ENCODE measurements at regions not wholly inside any gene's neighbourhood (a gene's known extent, or its start where the extent isn't known, plus 50 kb on each side); places are given as distances from the start of the nearest gene placed in this dataset.

GRCh38 chr1:10888291-10888690 is 91.8 kb upstream of the CASZ1 start:
- H3K4me3 ChIP-seq (ENCODE audit: low read depth in 1 of 2, low read length in 2 of 2): no peak overlapping the region
- H3K27me3 ChIP-seq (ENCODE audit: low read depth, low read length): peaks cover 25% of the 10 kb centered on the region
- peaks cover 0 to 3% of the 10 kb centered on the region in 2 donors for H3K4me1 ChIP-seq (ENCODE audit: control insufficient read depth in 1 of 2, insufficient read depth in 2 of 2, low read length in 2 of 2)
- H3K27ac ChIP-seq (ENCODE audit: low read length): no peak overlapping the region
- no peaks in the 10 kb centered on the region for H3K9me3 ChIP-seq (ENCODE audit: control insufficient read depth in 1 of 2, low read length in 2 of 2)
- no peaks in the 10 kb centered on the region for H3K36me3 ChIP-seq (ENCODE audit: control insufficient read depth in 1 of 2, insufficient read depth in 2 of 2, low read length in 2 of 2)

GRCh38 chr1:10888791-10889649 is 92.6 kb upstream of the CASZ1 start:
- H3K4me3 ChIP-seq (ENCODE audit: low read depth in 1 of 2, low read length in 2 of 2): no peak overlapping the region
- no peaks in the 10 kb centered on the region for H3K9me3 ChIP-seq (ENCODE audit: control insufficient read depth in 1 of 2, low read length in 2 of 2)
- H3K36me3 ChIP-seq (ENCODE audit: control insufficient read depth in 1 of 2, insufficient read depth in 2 of 2, low read length in 2 of 2): no peaks in the 10 kb centered on the region
- peaks cover 0 to 3% of the 10 kb centered on the region in 2 donors for H3K4me1 ChIP-seq (ENCODE audit: control insufficient read depth in 1 of 2, insufficient read depth in 2 of 2, low read length in 2 of 2)
- peaks cover 25% of the 10 kb centered on the region for H3K27me3 ChIP-seq (ENCODE audit: low read depth, low read length)
- H3K27ac ChIP-seq (ENCODE audit: low read length): no peak overlapping the region

GRCh38 chr1:10889650-10890353 is 93.4 kb upstream of the CASZ1 start:
- Histone ChIP-seq H3K9me3 (ENCODE audit: control insufficient read depth in 1 of 2, low read length in 2 of 2) (no peaks in the 10 kb centered on the region), H3K36me3 (ENCODE audit: control insufficient read depth in 1 of 2, insufficient read depth in 2 of 2, low read length in 2 of 2) (no peaks in the 10 kb centered on the region), H3K27me3 (ENCODE audit: low read depth, low read length) (peaks cover 25% of the 10 kb centered on the region), H3K4me3 (ENCODE audit: low read depth in 1 of 2, low read length in 2 of 2) (no peak overlapping the region), H3K4me1 (ENCODE audit: control insufficient read depth in 1 of 2, insufficient read depth in 2 of 2, low read length in 2 of 2) (peaks cover 0 to 3% of the 10 kb centered on the region in 2 donors), H3K27ac (ENCODE audit: low read length) (no peak overlapping the region)

GRCh38 chr1:10890491-10891071 is 94.1 kb upstream of the CASZ1 start:
- peaks cover 25% of the 10 kb centered on the region for H3K27me3 ChIP-seq (ENCODE audit: low read depth, low read length)
- no peak overlapping the region for H3K27ac ChIP-seq (ENCODE audit: low read length)
- H3K9me3 ChIP-seq (ENCODE audit: control insufficient read depth in 1 of 2, low read length in 2 of 2): no peaks in the 10 kb centered on the region
- H3K36me3 ChIP-seq (ENCODE audit: control insufficient read depth in 1 of 2, insufficient read depth in 2 of 2, low read length in 2 of 2): no peaks in the 10 kb centered on the region
- H3K4me3 ChIP-seq (ENCODE audit: low read depth in 1 of 2, low read length in 2 of 2): no peak overlapping the region
- H3K4me1 ChIP-seq (ENCODE audit: control insufficient read depth in 1 of 2, insufficient read depth in 2 of 2, low read length in 2 of 2): peaks cover 0 to 3% of the 10 kb centered on the region in 2 donors

GRCh38 chr1:10891091-10891490 is 94.6 kb upstream of the CASZ1 start:
- H3K27me3 ChIP-seq (ENCODE audit: low read depth, low read length): peaks cover 25% of the 10 kb centered on the region
- H3K27ac ChIP-seq (ENCODE audit: low read length): no peak overlapping the region
- no peaks in the 10 kb centered on the region for H3K9me3 ChIP-seq (ENCODE audit: control insufficient read depth in 1 of 2, low read length in 2 of 2)
- no peaks in the 10 kb centered on the region for H3K36me3 ChIP-seq (ENCODE audit: control insufficient read depth in 1 of 2, insufficient read depth in 2 of 2, low read length in 2 of 2)
- peaks cover 0 to 3% of the 10 kb centered on the region in 2 donors for H3K4me1 ChIP-seq (ENCODE audit: control insufficient read depth in 1 of 2, insufficient read depth in 2 of 2, low read length in 2 of 2)
- no peak overlapping the region for H3K4me3 ChIP-seq (ENCODE audit: low read depth in 1 of 2, low read length in 2 of 2)

- H3K9me3 ChIP-seq (ENCODE audit: control insufficient read depth in 1 of 2, low read length in 2 of 2): no peaks in the 10 kb centered on the region
- H3K4me3 ChIP-seq (ENCODE audit: low read depth in 1 of 2, low read length in 2 of 2): no peak overlapping the region
- peaks cover 20% of the 10 kb centered on the region for H3K27me3 ChIP-seq (ENCODE audit: low read depth, low read length)
- no peaks in the 10 kb centered on the region for H3K36me3 ChIP-seq (ENCODE audit: control insufficient read depth in 1 of 2, insufficient read depth in 2 of 2, low read length in 2 of 2)
- H3K4me1 ChIP-seq (ENCODE audit: control insufficient read depth in 1 of 2, insufficient read depth in 2 of 2, low read length in 2 of 2): peaks cover 0 to 3% of the 10 kb centered on the region in 2 donors
- H3K27ac ChIP-seq (ENCODE audit: low read length): no peak overlapping the region
Measured at GRCh38 chr1:10892138-10893065, 96.0 kb upstream of the CASZ1 start.

- H3K27me3 ChIP-seq (ENCODE audit: low read depth, low read length): peaks cover 3% of the 10 kb centered on the region
- H3K4me1 ChIP-seq (ENCODE audit: control insufficient read depth in 1 of 2, insufficient read depth in 2 of 2, low read length in 2 of 2): no peaks in the 10 kb centered on the region
- H3K27ac ChIP-seq (ENCODE audit: low read length): no peak overlapping the region
- no peaks in the 10 kb centered on the region for H3K9me3 ChIP-seq (ENCODE audit: control insufficient read depth in 1 of 2, low read length in 2 of 2)
- no peaks in the 10 kb centered on the region for H3K36me3 ChIP-seq (ENCODE audit: control insufficient read depth in 1 of 2, insufficient read depth in 2 of 2, low read length in 2 of 2)
- no peak overlapping the region for H3K4me3 ChIP-seq (ENCODE audit: low read depth in 1 of 2, low read length in 2 of 2)
Measured at GRCh38 chr1:10895621-10896020, 99.2 kb upstream of the CASZ1 start.

GRCh38 chr1:10896673-10897072 is 100.2 kb upstream of the CASZ1 start:
- Histone ChIP-seq H3K36me3 (ENCODE audit: control insufficient read depth in 1 of 2, insufficient read depth in 2 of 2, low read length in 2 of 2) (no peaks in the 10 kb centered on the region), H3K27ac (ENCODE audit: low read length) (no peak overlapping the region), H3K4me1 (ENCODE audit: control insufficient read depth in 1 of 2, insufficient read depth in 2 of 2, low read length in 2 of 2) (no peaks in the 10 kb centered on the region)

GRCh38 chr1:10897321-10897980 is 101.0 kb upstream of the CASZ1 start:
- Histone ChIP-seq H3K36me3 (ENCODE audit: control insufficient read depth in 1 of 2, insufficient read depth in 2 of 2, low read length in 2 of 2) (no peaks in the 10 kb centered on the region), H3K27ac (ENCODE audit: low read length) (no peak overlapping the region), H3K9me3 (ENCODE audit: control insufficient read depth in 1 of 2, low read length in 2 of 2) (no peaks in the 10 kb centered on the region), H3K4me3 (ENCODE audit: low read depth in 1 of 2, low read length in 2 of 2) (no peak overlapping the region), H3K27me3 (ENCODE audit: low read depth, low read length) (no peaks in the 10 kb centered on the region), H3K4me1 (ENCODE audit: control insufficient read depth in 1 of 2, insufficient read depth in 2 of 2, low read length in 2 of 2) (no peaks in the 10 kb centered on the region)

More at GRCh38 chr1:10896673-10897072, 100.2 kb upstream of the CASZ1 start:
- Histone ChIP-seq H3K9me3 (ENCODE audit: control insufficient read depth in 1 of 2, low read length in 2 of 2) (no peaks in the 10 kb centered on the region), H3K4me3 (ENCODE audit: low read depth in 1 of 2, low read length in 2 of 2) (no peak overlapping the region), H3K27me3 (ENCODE audit: low read depth, low read length) (no peaks in the 10 kb centered on the region)

GRCh38 chr1:10897981-10898728 is 101.7 kb upstream of the CASZ1 start:
- no peak overlapping the region for H3K4me3 ChIP-seq (ENCODE audit: low read depth in 1 of 2, low read length in 2 of 2)
- no peaks in the 10 kb centered on the region for H3K4me1 ChIP-seq (ENCODE audit: control insufficient read depth in 1 of 2, insufficient read depth in 2 of 2, low read length in 2 of 2)
- H3K36me3 ChIP-seq (ENCODE audit: control insufficient read depth in 1 of 2, insufficient read depth in 2 of 2, low read length in 2 of 2): no peaks in the 10 kb centered on the region
- H3K27me3 ChIP-seq (ENCODE audit: low read depth, low read length): no peaks in the 10 kb centered on the region
- no peak overlapping the region for H3K27ac ChIP-seq (ENCODE audit: low read length)
- H3K9me3 ChIP-seq (ENCODE audit: control insufficient read depth in 1 of 2, low read length in 2 of 2): no peaks in the 10 kb centered on the region

All from muscle layer of duodenum (tissue), 2 donors.